Mesendoderm (in vitro differentiated cells): ENCODE measurements at regions not wholly inside any gene's neighbourhood (a gene's known extent, or its start where the extent isn't known, plus 50 kb on each side); places are given as distances from the start of the nearest gene placed in this dataset.

ENCODE experiments used
- DNase-seq: peaks from one replicate; pipeline ENCODE4 v3.0.0; 2013
- H2AK5ac ChIP-seq: 2 replicates; pipeline ENCODE4 v1.6.1; 2013; ENCODE audit warnings: low read length, inconsistent platforms
- H2BK120ac ChIP-seq: 2 replicates; pipeline ENCODE4 v1.6.1; 2013; ENCODE audit warnings: low read depth, mild to moderate bottlenecking, low read length, moderate library complexity, mixed read lengths
- H2BK15ac ChIP-seq: replicated peaks from 2 replicates; pipeline ENCODE4 v1.6.1; 2013; ENCODE audit warnings: low read depth, mild to moderate bottlenecking, moderate library complexity
- H2BK5ac ChIP-seq: 2 replicates; pipeline ENCODE4 v1.6.1; 2013; ENCODE audit warnings: low read length, inconsistent platforms
- H3K18ac ChIP-seq: 2 replicates; pipeline ENCODE4 v1.6.1; 2013; ENCODE audit warnings: mild to moderate bottlenecking, low read length, mixed read lengths
- H3K23ac ChIP-seq: one replicate; pipeline ENCODE4 v1.6.1; 2013; ENCODE audit warnings: low read length
- H3K27ac ChIP-seq: 2 replicates; pipeline ENCODE4 v1.5.1; 2013; ENCODE audit warnings: low read depth, mild to moderate bottlenecking, inconsistent platforms, low read length, moderate library complexity
- H3K27me3 ChIP-seq: 2 replicates; pipeline ENCODE4 v1.6.1; 2013; ENCODE audit warnings: low read length, control low read depth, mild to moderate bottlenecking, inconsistent platforms; ENCODE audit not compliant: insufficient read depth, poor library complexity
- H3K36me3 ChIP-seq: 2 replicates; pipeline ENCODE4 v1.6.1; 2013; ENCODE audit warnings: low read length, inconsistent platforms; ENCODE audit not compliant: control insufficient read depth, insufficient read depth
- H3K4ac ChIP-seq: one replicate; pipeline ENCODE4 v1.6.1; 2013; ENCODE audit warnings: low read depth, mild to moderate bottlenecking, low read length, moderate library complexity
- H3K4me1 ChIP-seq: 2 replicates; pipeline ENCODE4 v1.6.1; 2013; ENCODE audit warnings: low read depth, low read length, inconsistent platforms; ENCODE audit not compliant: control insufficient read depth
- H3K4me2 ChIP-seq: 2 replicates; pipeline ENCODE4 v1.6.1; 2013; ENCODE audit warnings: low read length
- H3K4me3 ChIP-seq: 2 replicates; pipeline ENCODE4 v1.5.1; 2013; ENCODE audit warnings: mild to moderate bottlenecking, low read length
- H3K56ac ChIP-seq: one replicate; pipeline ENCODE4 v1.6.1; 2013; ENCODE audit warnings: low read length
- H3K79me1 ChIP-seq: 2 replicates; pipeline ENCODE4 v1.6.1; 2013; ENCODE audit warnings: low read length, inconsistent platforms
- H3K79me2 ChIP-seq: 2 replicates; pipeline ENCODE4 v1.6.1; 2013; ENCODE audit warnings: mild to moderate bottlenecking, low read length; ENCODE audit not compliant: control insufficient read depth, insufficient read depth
- H3K9ac ChIP-seq: 2 replicates; pipeline ENCODE4 v1.6.1; 2013; ENCODE audit warnings: low read length, inconsistent platforms
- H4K5ac ChIP-seq: one replicate; pipeline ENCODE4 v1.6.1; 2013; ENCODE audit warnings: low read length
- H4K8ac ChIP-seq: one replicate; pipeline ENCODE4 v1.6.1; 2013; ENCODE audit warnings: low read depth, mild to moderate bottlenecking, control low read depth, low read length, moderate library complexity
- WGBS: extraction: QIAGEN DNeasy Blood & Tissue Kit; methylation state at CpG from one replicate; pipeline ENCODE4 v1.1.7; 2013; ENCODE audit warnings: low lambda C conversion rate, missing lambda C conversion rate; ENCODE audit not compliant: insufficient coverage; ENCODE audit errors: extremely low coverage; 5-methylcytosine and 5-hydroxymethylcytosine counted together

GRCh38 chr2:144333143-144333555, 186.8 kb downstream of the ZEB2 start:
- Histone ChIP-seq H2BK120ac (no peak overlapping the region), H3K79me2 (peaks cover 10% of the 10 kb centered on the region), H3K23ac (no peak overlapping the region), H3K4me3 (no peak overlapping the region), H2BK5ac (peak overlapping the region; percentile 0), H2AK5ac (no peak overlapping the region), H3K27me3 (no peaks in the 10 kb centered on the region), H3K9ac (peak overlapping the region; percentile 75), H3K79me1 (peaks cover 8% of the 10 kb centered on the region), H3K27ac (peak overlapping the region; percentile 78), H2BK15ac (peak overlapping the region; percentile 27), H3K56ac (peak overlapping the region; percentile 94), H3K18ac (peak overlapping the region; percentile 42), H4K5ac (no peak overlapping the region), H3K36me3 (no peaks in the 10 kb centered on the region), H3K4me2 (peak overlapping the region; percentile 86), H3K4ac (no peak overlapping the region), H3K4me1 (no peaks in the 10 kb centered on the region), H4K8ac (peak overlapping the region; percentile 43)
- DNase-seq = no peak
- WGBS = no CpG with 5 or more reads among the region's 9 CpGs

- Histone ChIP-seq H2BK15ac (no peak overlapping the region), H3K4me2 (peak overlapping the region; percentile 86), H3K4ac (peak overlapping the region; percentile 56), H3K4me3 (peak overlapping the region; percentile 46), H3K27me3 (no peaks in the 10 kb centered on the region), H3K36me3 (no peaks in the 10 kb centered on the region), H3K79me2 (peaks cover 11% of the 10 kb centered on the region), H4K8ac (peak overlapping the region; percentile 43), H3K18ac (peak overlapping the region; percentile 54), H2AK5ac (no peak overlapping the region), H2BK5ac (peak overlapping the region; percentile 0), H4K5ac (no peak overlapping the region), H3K9ac (peak overlapping the region; percentile 75), H3K79me1 (peaks cover 8% of the 10 kb centered on the region), H3K27ac (peak overlapping the region; percentile 78), H2BK120ac (no peak overlapping the region), H3K23ac (peak overlapping the region; percentile 53), H3K4me1 (no peaks in the 10 kb centered on the region), H3K56ac (peak overlapping the region; percentile 94)
- DNase-seq = peak; percentile 94
- no CpG with 5 or more reads among the region's 77 CpGs for WGBS
Observed at GRCh38 chr2:144332356-144333142, 187.4 kb downstream of the ZEB2 start.

GRCh38 chr2:144331674-144332355, 188.1 kb downstream of the ZEB2 start:
- Histone ChIP-seq H3K4me1 (no peaks in the 10 kb centered on the region), H3K18ac (peak overlapping the region; percentile 54), H2BK15ac (no peak overlapping the region), H3K9ac (peak overlapping the region; percentile 91), H2BK120ac (peak overlapping the region; percentile 96), H3K79me1 (peaks cover 11% of the 10 kb centered on the region), H4K8ac (no peak overlapping the region), H3K27ac (peak overlapping the region; percentile 92), H3K36me3 (no peaks in the 10 kb centered on the region), H4K5ac (no peak overlapping the region), H2AK5ac (no peak overlapping the region), H2BK5ac (peak overlapping the region; percentile 87), H3K79me2 (peaks cover 14% of the 10 kb centered on the region), H3K4me3 (peak overlapping the region; percentile 65), H3K4ac (peak overlapping the region; percentile 49), H3K23ac (peak overlapping the region; percentile 16), H3K27me3 (no peaks in the 10 kb centered on the region), H3K4me2 (peak overlapping the region; percentile 56), H3K56ac (peak overlapping the region; percentile 97)
- no peak for DNase-seq
- no CpG with 5 or more reads among the region's 66 CpGs for WGBS

- Histone ChIP-seq H3K4ac (peak overlapping the region; percentile 49), H4K8ac (no peak overlapping the region), H3K4me2 (peak overlapping the region; percentile 56), H3K9ac (peak overlapping the region; percentile 91), H3K27me3 (no peaks in the 10 kb centered on the region), H3K4me3 (peak overlapping the region; percentile 65), H3K23ac (no peak overlapping the region), H3K79me2 (peaks cover 16% of the 10 kb centered on the region), H2BK5ac (no peak overlapping the region), H3K36me3 (no peaks in the 10 kb centered on the region), H3K27ac (peak overlapping the region; percentile 92), H3K56ac (peak overlapping the region; percentile 97), H3K79me1 (peaks cover 11% of the 10 kb centered on the region), H3K18ac (peak overlapping the region; percentile 54), H2BK15ac (no peak overlapping the region), H4K5ac (no peak overlapping the region), H2BK120ac (no peak overlapping the region), H2AK5ac (no peak overlapping the region), H3K4me1 (no peaks in the 10 kb centered on the region)
- no CpG with 5 or more reads among the region's 12 CpGs for WGBS
- DNase-seq = peak; percentile 46
Observed at GRCh38 chr2:144330951-144331673, 188.8 kb downstream of the ZEB2 start.

DNA sequence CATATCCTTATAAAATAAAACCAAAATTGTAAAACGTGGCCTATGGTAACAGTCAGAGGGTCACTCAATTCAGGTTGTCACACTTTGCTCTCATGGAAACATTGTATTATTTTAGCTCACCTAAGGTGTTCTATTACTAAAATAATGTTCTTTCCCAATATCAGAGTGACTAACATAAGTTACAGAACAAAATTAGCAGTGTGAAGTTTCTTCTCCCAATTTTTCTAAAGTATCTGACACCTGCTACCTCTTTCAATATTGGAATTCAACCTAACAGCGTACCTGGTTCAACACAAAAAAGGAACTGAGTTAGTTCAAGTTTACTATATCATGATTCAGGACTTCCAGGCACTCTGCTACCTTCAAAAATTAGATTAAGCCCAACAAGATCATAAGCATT, 190.4 kb downstream of the ZEB2 start:
- no peak overlapping the region for H2AK5ac ChIP-seq
- H3K36me3 ChIP-seq = no peaks in the 10 kb centered on the region
- DNase-seq = no peak
- peaks cover 11% of the 10 kb centered on the region for H3K79me1 ChIP-seq
- H4K8ac ChIP-seq = no peak overlapping the region
- H3K18ac ChIP-seq = no peak overlapping the region
- no peak overlapping the region for H3K4ac ChIP-seq
- H3K4me2 ChIP-seq = no peak overlapping the region
- H3K27ac ChIP-seq = no peak overlapping the region
- no peak overlapping the region for H2BK15ac ChIP-seq
- no peak overlapping the region for H3K56ac ChIP-seq
- no peak overlapping the region for H4K5ac ChIP-seq
- no peak overlapping the region for H3K9ac ChIP-seq
- H2BK5ac ChIP-seq = no peak overlapping the region
- no peaks in the 10 kb centered on the region for H3K4me1 ChIP-seq
- H3K23ac ChIP-seq = no peak overlapping the region
- no CpG with 5 or more reads among the region's 2 CpGs for WGBS
- no peak overlapping the region for H3K4me3 ChIP-seq
- H3K79me2 ChIP-seq = peaks cover 16% of the 10 kb centered on the region
- no peak overlapping the region for H2BK120ac ChIP-seq
- H3K27me3 ChIP-seq = no peaks in the 10 kb centered on the region
